Immature natural killer cell (primary cell): ENCODE measurements at regions not wholly inside any gene's neighbourhood (a gene's known extent, or its start where the extent isn't known, plus 50 kb on each side); places are given as distances from the start of the nearest gene placed in this dataset.

Experiments
- DNase-seq, 3 donors: peaks; one replicate each; pipeline ENCODE4 v3.0.0; 2022; ENCODE audit warnings: mixed read lengths in 1 of 3
- H3K27ac Mint-ChIP-seq, 6 donors: one replicate each; pipeline ENCODE4 v1.8.0; 2020; ENCODE audit warnings: mixed read lengths in 6 of 6, mild to moderate bottlenecking in 5 of 6, inconsistent platforms in 4 of 6, moderate library complexity in 3 of 6
- H3K27me3 Mint-ChIP-seq, 3 donors: one replicate each; pipeline ENCODE4 v1.8.0; 2020 to 2021; ENCODE audit warnings: low read depth in 3 of 3, mild to moderate bottlenecking in 3 of 3, mixed read lengths in 3 of 3, moderate library complexity in 3 of 3, inconsistent platforms in 1 of 3
- H3K36me3 Mint-ChIP-seq, 3 donors: one replicate each; pipeline ENCODE4 v1.8.0; 2020; ENCODE audit warnings: mixed read lengths in 3 of 3, inconsistent platforms in 2 of 3, mild to moderate bottlenecking in 2 of 3
- H3K4me1 Mint-ChIP-seq, 2 donors: one replicate each; pipeline ENCODE4 v1.8.0; 2020; ENCODE audit warnings: inconsistent platforms in 2 of 2, mild to moderate bottlenecking in 2 of 2, mixed read lengths in 2 of 2, moderate library complexity in 1 of 2
- H3K4me3 Mint-ChIP-seq, 5 donors: one replicate each; pipeline ENCODE4 v1.8.0; 2020; ENCODE audit warnings: mild to moderate bottlenecking in 5 of 5, mixed read lengths in 5 of 5, inconsistent platforms in 3 of 5, moderate library complexity in 3 of 5
- H3K9me3 Mint-ChIP-seq, 6 donors: one replicate each; pipeline ENCODE4 v1.8.0; 2020; ENCODE audit warnings: mild to moderate bottlenecking in 6 of 6, mixed read lengths in 6 of 6, inconsistent platforms in 4 of 6, moderate library complexity in 3 of 6

GRCh38 chr7:123060446-123060845 is 64.9 kb upstream of the TAS2R16 start:
- Mint-ChIP-seq H3K36me3 (no peaks in the 10 kb centered on the region), H3K27me3 (peaks cover 0 to 3% (median 0%) of the 10 kb centered on the region in 3 donors), H3K4me1 (no peaks in the 10 kb centered on the region), H3K4me3 (no peak overlapping the region), H3K9me3 (peaks cover 0 to 33% (median 11%) of the 10 kb centered on the region in 6 donors), H3K27ac (no peak overlapping the region)
- DNase-seq, result no peak

- Mint-ChIP-seq H3K4me3 (no peak overlapping the region), H3K27me3 (peaks cover 0 to 2% (median 0%) of the 10 kb centered on the region in 3 donors), H3K27ac (no peak overlapping the region), H3K36me3 (no peaks in the 10 kb centered on the region), H3K4me1 (no peaks in the 10 kb centered on the region), H3K9me3 (peaks cover 5 to 29% (median 6%) of the 10 kb centered on the region in 6 donors)
- DNase-seq, result no peak
These were observed 62.4 kb upstream of the TAS2R16 start for GRCh38 chr7:123057911-123058310.

- Mint-ChIP-seq H3K36me3 (peaks cover 0 to 3% (median 0%) of the 10 kb centered on the region in 3 donors), H3K9me3 (peaks cover 9 to 40% (median 27%) of the 10 kb centered on the region in 6 donors), H3K27ac (no peak overlapping the region), H3K4me1 (no peaks in the 10 kb centered on the region), H3K4me3 (no peak overlapping the region), H3K27me3 (peaks cover 0 to 2% (median 0%) of the 10 kb centered on the region in 3 donors)
- no peak for DNase-seq
These were observed 59.0 kb upstream of the TAS2R16 start for GRCh38 chr7:123054357-123055133.

- peaks cover 15 to 49% (median 37%) of the 10 kb centered on the region in 6 donors for H3K9me3 Mint-ChIP-seq
- H3K4me3 Mint-ChIP-seq, result no peak overlapping the region
- no peaks in the 10 kb centered on the region for H3K4me1 Mint-ChIP-seq
- no peak overlapping the region for H3K27ac Mint-ChIP-seq
- peaks cover 0 to 2% (median 0%) of the 10 kb centered on the region in 3 donors for H3K27me3 Mint-ChIP-seq
- H3K36me3 Mint-ChIP-seq, result peaks cover 0 to 3% (median 0%) of the 10 kb centered on the region in 3 donors
- no peak for DNase-seq
These were observed 56.4 kb upstream of the TAS2R16 start for GRCh38 chr7:123051916-123052315.

GRCh38 chr7:123047955-123048354 is 52.5 kb upstream of the TAS2R16 start:
- Mint-ChIP-seq H3K36me3 (peaks cover 0 to 3% (median 0%) of the 10 kb centered on the region in 3 donors), H3K27ac (no peak overlapping the region), H3K9me3 (peaks cover 19 to 57% (median 40%) of the 10 kb centered on the region in 6 donors), H3K27me3 (no peaks in the 10 kb centered on the region), H3K4me1 (no peaks in the 10 kb centered on the region), H3K4me3 (no peak overlapping the region)
- DNase-seq, result no peak
